KMS-11 (cell line): ENCODE measurements at regions not wholly inside any gene's neighbourhood (a gene's known extent, or its start where the extent isn't known, plus 50 kb on each side); places are given as distances from the start of the nearest gene placed in this dataset.

Experiments
- H2AFZ ChIP-seq: fragments of 200-600 bp; sonication (generic); 2 replicates; pipeline ENCODE4 v1.6.1; 2016; ENCODE audit warnings: antibody characterized with exemption, mixed run types, low read depth
- H3K27ac ChIP-seq: fragments of 200-600 bp; sonication (generic); 2 replicates; pipeline ENCODE4 v1.6.1; 2016; ENCODE audit warnings: mild to moderate bottlenecking, mixed run types
- H3K27me3 ChIP-seq: fragments of 200-600 bp; sonication (generic); 2 replicates; pipeline ENCODE4 v1.6.1; 2017; ENCODE audit warnings: mild to moderate bottlenecking, low read depth, mixed run types, moderate library complexity; ENCODE audit not compliant: insufficient read depth
- H3K36me3 ChIP-seq: fragments of 200-600 bp; sonication (generic); 2 replicates; pipeline ENCODE4 v1.6.1; 2017; ENCODE audit warnings: mild to moderate bottlenecking, mixed run types; ENCODE audit not compliant: insufficient read depth
- H3K4me1 ChIP-seq: fragments of 200-600 bp; sonication (generic); 2 replicates; pipeline ENCODE4 v1.6.1; 2016; ENCODE audit warnings: mild to moderate bottlenecking, low read depth, mixed run types; ENCODE audit not compliant: poor library complexity, severe bottlenecking
- H3K4me2 ChIP-seq: fragments of 200-600 bp; sonication (generic); 2 replicates; pipeline ENCODE4 v1.7.0; 2016; ENCODE audit warnings: mild to moderate bottlenecking, mixed run types
- H3K4me3 ChIP-seq: fragments of 200-600 bp; sonication (generic); IDR thresholded peaks from 2 replicates; pipeline ENCODE4 v1.6.1; 2017; ENCODE audit warnings: low read depth, low read length, mixed read lengths; ENCODE audit not compliant: insufficient read depth
- H3K79me2 ChIP-seq: fragments of 200-600 bp; sonication (generic); 2 replicates; pipeline ENCODE4 v1.6.1; 2016; ENCODE audit warnings: low read depth, mixed run types; ENCODE audit not compliant: insufficient read depth
- H3K9ac ChIP-seq: fragments of 200-600 bp; sonication (generic); 2 replicates; pipeline ENCODE4 v1.6.1; 2016; ENCODE audit warnings: mild to moderate bottlenecking, mixed run types
- H4K20me1 ChIP-seq: fragments of 200-600 bp; sonication (generic); 2 replicates; pipeline ENCODE4 v1.6.1; 2016; ENCODE audit warnings: mild to moderate bottlenecking, mixed run types; ENCODE audit not compliant: insufficient read depth
- TF ChIP-seq, protein P1 (sequence below): fragments of 200-600 bp; sonication (generic); conservative IDR thresholded peaks from 2 replicates; pipeline ENCODE4 v1.6.1; 2017; ENCODE audit warnings: low read depth, mild to moderate bottlenecking, antibody characterized with exemption, low read length, moderate library complexity, mixed read lengths

DNA sequence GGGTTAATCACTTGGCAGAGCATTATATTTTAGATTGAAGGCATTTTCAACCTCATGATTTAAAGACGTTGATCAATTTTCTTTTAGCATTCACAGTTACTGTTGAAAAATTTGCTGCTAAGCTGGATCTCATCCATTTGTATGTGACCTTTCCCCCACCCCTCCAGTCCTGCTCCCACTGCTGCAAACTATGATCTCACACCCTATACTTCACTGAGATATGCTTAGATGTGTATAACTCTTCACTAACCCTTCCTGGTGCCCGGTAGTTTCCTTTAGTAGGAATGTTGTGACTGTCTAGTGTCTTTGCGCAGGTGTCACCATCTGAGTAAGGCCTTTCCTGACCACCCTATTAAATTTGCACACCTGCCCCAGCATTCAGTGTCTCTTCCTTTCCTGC, 67.0 kb upstream of the C1orf21 start:
- Histone ChIP-seq H4K20me1 (no peaks in the 10 kb centered on the region), H3K4me2 (no peak overlapping the region)

DNA sequence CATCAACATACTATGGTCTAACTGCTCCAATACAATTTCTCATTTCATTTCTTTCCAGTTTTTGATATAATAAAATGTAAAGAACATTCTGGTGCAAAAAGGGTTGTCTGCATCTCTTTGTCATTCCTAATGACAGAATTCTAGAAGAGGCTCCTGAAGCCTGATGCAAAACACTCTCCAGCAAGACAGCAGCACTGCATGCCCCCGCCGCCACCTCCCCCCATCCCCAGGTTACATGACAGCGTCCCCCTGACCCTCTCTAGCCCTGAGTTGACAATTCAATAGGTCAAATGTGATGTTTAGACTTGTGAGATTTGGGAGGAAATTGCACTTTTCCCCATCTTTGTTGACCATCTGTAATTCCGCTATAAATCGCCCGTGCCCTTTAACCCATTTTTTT, 64.6 kb upstream of the C1orf21 start:
- Histone ChIP-seq H3K4me1 (no peaks in the 10 kb centered on the region), H3K9ac (no peak overlapping the region), H3K79me2 (no peaks in the 10 kb centered on the region), H3K4me3 (no peak overlapping the region), H3K36me3 (no peaks in the 10 kb centered on the region), H3K4me2 (no peak overlapping the region), H3K27me3 (no peaks in the 10 kb centered on the region), H3K27ac (no peak overlapping the region), H4K20me1 (no peaks in the 10 kb centered on the region), H2AFZ (no peak overlapping the region)
- TF ChIP-seq, protein P1, sequence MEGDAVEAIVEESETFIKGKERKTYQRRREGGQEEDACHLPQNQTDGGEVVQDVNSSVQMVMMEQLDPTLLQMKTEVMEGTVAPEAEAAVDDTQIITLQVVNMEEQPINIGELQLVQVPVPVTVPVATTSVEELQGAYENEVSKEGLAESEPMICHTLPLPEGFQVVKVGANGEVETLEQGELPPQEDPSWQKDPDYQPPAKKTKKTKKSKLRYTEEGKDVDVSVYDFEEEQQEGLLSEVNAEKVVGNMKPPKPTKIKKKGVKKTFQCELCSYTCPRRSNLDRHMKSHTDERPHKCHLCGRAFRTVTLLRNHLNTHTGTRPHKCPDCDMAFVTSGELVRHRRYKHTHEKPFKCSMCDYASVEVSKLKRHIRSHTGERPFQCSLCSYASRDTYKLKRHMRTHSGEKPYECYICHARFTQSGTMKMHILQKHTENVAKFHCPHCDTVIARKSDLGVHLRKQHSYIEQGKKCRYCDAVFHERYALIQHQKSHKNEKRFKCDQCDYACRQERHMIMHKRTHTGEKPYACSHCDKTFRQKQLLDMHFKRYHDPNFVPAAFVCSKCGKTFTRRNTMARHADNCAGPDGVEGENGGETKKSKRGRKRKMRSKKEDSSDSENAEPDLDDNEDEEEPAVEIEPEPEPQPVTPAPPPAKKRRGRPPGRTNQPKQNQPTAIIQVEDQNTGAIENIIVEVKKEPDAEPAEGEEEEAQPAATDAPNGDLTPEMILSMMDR, result no peak

More for the DNA sequence above, 67.0 kb upstream of the C1orf21 start:
- no peaks in the 10 kb centered on the region for H3K4me1 ChIP-seq
- no peak overlapping the region for H3K9ac ChIP-seq
- no peak overlapping the region for H3K4me3 ChIP-seq
- H3K36me3 ChIP-seq, result no peaks in the 10 kb centered on the region
- H3K79me2 ChIP-seq, result no peaks in the 10 kb centered on the region
- TF ChIP-seq, protein P1, result no peak
- no peaks in the 10 kb centered on the region for H3K27me3 ChIP-seq
- no peak overlapping the region for H3K27ac ChIP-seq
- no peak overlapping the region for H2AFZ ChIP-seq

DNA sequence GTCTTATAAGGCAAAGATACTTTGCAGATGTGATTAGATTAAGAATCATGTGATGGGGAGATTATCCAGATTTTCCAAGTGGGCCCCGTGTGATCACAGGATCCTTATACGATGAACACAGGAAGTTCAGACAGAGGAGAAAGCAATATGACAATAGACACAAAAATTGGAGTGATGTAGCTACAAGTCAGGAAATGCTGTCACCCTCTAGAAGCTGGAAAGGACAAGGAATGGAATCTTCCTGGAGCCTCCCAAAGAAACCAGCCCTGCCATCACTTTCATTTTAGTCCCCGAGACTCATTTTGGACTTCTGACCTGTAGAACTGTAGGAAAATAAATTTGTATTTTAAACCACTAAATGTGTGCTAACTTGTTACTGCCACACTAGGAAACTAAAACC, 61.9 kb upstream of the C1orf21 start:
- H2AFZ ChIP-seq, result no peak overlapping the region
- H3K79me2 ChIP-seq, result no peaks in the 10 kb centered on the region
- no peaks in the 10 kb centered on the region for H3K36me3 ChIP-seq
- no peak overlapping the region for H3K9ac ChIP-seq
- H3K4me2 ChIP-seq, result no peak overlapping the region
- no peak overlapping the region for H3K27ac ChIP-seq
- no peaks in the 10 kb centered on the region for H3K27me3 ChIP-seq
- no peaks in the 10 kb centered on the region for H3K4me1 ChIP-seq
- no peak overlapping the region for H3K4me3 ChIP-seq
- TF ChIP-seq, protein P1, result no peak
- no peaks in the 10 kb centered on the region for H4K20me1 ChIP-seq

DNA sequence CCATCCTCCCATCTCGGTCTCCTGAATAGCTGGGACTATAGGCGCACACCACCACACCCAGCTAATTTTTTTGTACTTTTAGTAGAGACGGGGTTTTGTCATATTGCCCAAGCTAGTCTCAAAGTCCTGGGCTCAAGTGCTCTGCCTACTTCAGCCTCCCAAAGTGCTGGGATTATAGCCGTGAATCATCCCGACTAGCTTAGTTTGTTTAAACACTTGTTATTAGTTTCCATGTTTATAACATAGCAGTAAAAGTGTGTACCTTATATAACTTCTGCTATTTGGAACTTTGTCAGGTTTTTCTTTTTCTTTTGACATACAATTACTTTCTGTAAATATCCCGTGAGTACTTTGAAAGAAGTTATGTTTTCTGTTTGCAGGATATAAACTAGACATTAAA, 60.6 kb upstream of the C1orf21 start:
- Histone ChIP-seq H3K9ac (no peak overlapping the region), H3K4me1 (no peaks in the 10 kb centered on the region), H3K36me3 (no peaks in the 10 kb centered on the region), H3K27ac (no peak overlapping the region), H3K79me2 (no peaks in the 10 kb centered on the region), H3K27me3 (no peaks in the 10 kb centered on the region), H2AFZ (no peak overlapping the region), H3K4me2 (no peak overlapping the region), H4K20me1 (no peaks in the 10 kb centered on the region), H3K4me3 (no peak overlapping the region)
- TF ChIP-seq, protein P1, result no peak
